ENCODE measurements at regions not wholly inside any gene's neighbourhood (a gene's known extent, or its start where the extent isn't known, plus 50 kb on each side); places are given as distances from the start of the nearest gene placed in this dataset.

- H3K4me1 ChIP-seq: peaks cover 0 to 15% (median 0%) of the 10 kb centered on the region in 4 donors
- no peaks in the 10 kb centered on the region for H3K9me3 ChIP-seq
- no peaks in the 10 kb centered on the region for H3K27me3 ChIP-seq
- H3K36me3 ChIP-seq: no peaks in the 10 kb centered on the region
- WGBS, 2 donors: 70 to 71% methylated on average over 7 to 9 of the region's 9 CpGs
- no peak overlapping the region for H3K4me3 ChIP-seq
- no peak for TF ChIP-seq CTCF (IDR thresholded peaks at IDR 0.05)
- no peak for TF ChIP-seq EP300 (IDR thresholded peaks at IDR 0.05)
- no peak for TF ChIP-seq POLR2A (IDR thresholded peaks at IDR 0.05)
- TF ChIP-seq POLR2AphosphoS5 (IDR thresholded peaks at IDR 0.05): peak in 1 of 2 donors; percentile 19
- ATAC-seq (ENCODE audit: low FRiP score in 2 of 2) (no peak), DNase-seq (peak in 1 of 2 donors; percentile 26)
- H3K27ac ChIP-seq: peak overlapping the region in 2 of 4 donors; percentile 28 to 35
Measured at GRCh38 chr5:124580925-124581737, 165.3 kb downstream of the ZNF608 start.

GRCh38 chr5:124580512-124580911 is 165.9 kb downstream of the ZNF608 start:
- ATAC-seq (ENCODE audit: low FRiP score in 2 of 2) (no peak), DNase-seq (no peak)
- Histone ChIP-seq H3K36me3 (no peaks in the 10 kb centered on the region), H3K27ac (peak overlapping the region in 1 of 4 donors; percentile 35), H3K4me3 (no peak overlapping the region), H3K27me3 (no peaks in the 10 kb centered on the region), H3K9me3 (no peaks in the 10 kb centered on the region), H3K4me1 (peaks cover 0 to 15% (median 0%) of the 10 kb centered on the region in 4 donors)
- TF ChIP-seq EP300 (IDR thresholded peaks at IDR 0.05) (no peak), POLR2A (IDR thresholded peaks at IDR 0.05) (no peak), CTCF (IDR thresholded peaks at IDR 0.05) (no peak), POLR2AphosphoS5 (IDR thresholded peaks at IDR 0.05) (no peak)
- 78 to 94% methylated on average over 6 of the region's 6 CpGs for WGBS, 2 donors

GRCh38 chr5:124576848-124577409 is 169.5 kb downstream of the ZNF608 start:
- no peak for DNase-seq
- H3K27me3 ChIP-seq: no peaks in the 10 kb centered on the region
- no peak for ATAC-seq (ENCODE audit: low FRiP score in 2 of 2)
- no peaks in the 10 kb centered on the region for H3K36me3 ChIP-seq
- WGBS, 2 donors: 75 to 82% methylated on average over 4 of the region's 4 CpGs
- TF ChIP-seq CTCF (IDR thresholded peaks at IDR 0.05) (no peak), POLR2AphosphoS5 (IDR thresholded peaks at IDR 0.05) (no peak), POLR2A (IDR thresholded peaks at IDR 0.05) (no peak), EP300 (IDR thresholded peaks at IDR 0.05) (no peak)
- H3K4me1 ChIP-seq: peaks cover 0 to 5% (median 0%) of the 10 kb centered on the region in 4 donors
- H3K9me3 ChIP-seq: no peaks in the 10 kb centered on the region
- no peak overlapping the region for H3K27ac ChIP-seq
- H3K4me3 ChIP-seq: no peak overlapping the region

- DNase-seq: no peak
- TF ChIP-seq CTCF (IDR thresholded peaks at IDR 0.05): no peak
- TF ChIP-seq POLR2AphosphoS5 (IDR thresholded peaks at IDR 0.05): no peak
- no peak for TF ChIP-seq EP300 (IDR thresholded peaks at IDR 0.05)
- no peak for TF ChIP-seq POLR2A (IDR thresholded peaks at IDR 0.05)
- 90 to 91% methylated on average over 7 of the region's 7 CpGs for WGBS, 2 donors
- Histone ChIP-seq H3K36me3 (no peaks in the 10 kb centered on the region), H3K27me3 (no peaks in the 10 kb centered on the region), H3K9me3 (no peaks in the 10 kb centered on the region), H3K27ac (no peak overlapping the region), H3K4me3 (no peak overlapping the region), H3K4me1 (peaks cover 0 to 1% (median 0%) of the 10 kb centered on the region in 4 donors)
- no peak for ATAC-seq (ENCODE audit: low FRiP score in 2 of 2)
Measured at GRCh38 chr5:124575725-124576124, 170.7 kb downstream of the ZNF608 start.
